Epithelial cell of proximal tubule (primary cell): ENCODE measurements at regions not wholly inside any gene's neighbourhood (a gene's known extent, or its start where the extent isn't known, plus 50 kb on each side); places are given as distances from the start of the nearest gene placed in this dataset.

Source experiments
- DNase-seq: peaks from one replicate; pipeline ENCODE4 v3.0.0-alpha.2; 2011; ENCODE audit warnings: low read depth
- H3K4me3 ChIP-seq: 2 replicates; pipeline ENCODE4 v1.5.1; 2011; ENCODE audit warnings: low read depth, mild to moderate bottlenecking, low read length
- TF ChIP-seq, protein P1 (sequence below): conservative IDR thresholded peaks from 2 replicates; pipeline ENCODE4 v1.5.1; 2012; ENCODE audit warnings: low read depth, mild to moderate bottlenecking, low read length

DNA sequence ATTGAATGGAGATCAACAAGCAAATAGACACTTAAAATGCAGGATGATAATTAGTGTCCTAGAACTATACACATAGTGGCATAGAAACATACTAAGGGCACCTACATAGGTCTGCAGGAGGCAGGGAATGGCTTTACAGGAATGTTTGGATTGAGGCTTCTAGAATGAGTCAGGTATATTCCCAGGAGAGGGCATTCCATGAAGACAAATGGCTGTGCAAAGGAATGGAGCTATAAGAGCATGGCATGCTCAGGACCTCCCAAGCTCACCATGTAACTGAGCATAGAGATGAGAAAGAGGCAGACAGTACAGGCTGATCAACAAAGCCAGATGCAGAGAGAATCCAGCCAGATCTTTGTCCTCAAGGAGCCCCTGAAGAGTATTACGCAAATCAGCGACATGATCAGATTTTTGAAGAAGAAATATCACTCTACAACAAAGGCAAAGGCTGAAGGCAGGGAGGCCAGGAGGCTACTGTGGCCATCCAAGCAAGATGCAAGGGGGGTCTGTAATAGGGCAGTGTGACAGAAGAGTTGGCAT lies 211.1 kb upstream of the MTNR1B start:
- no peak overlapping the region for H3K4me3 ChIP-seq
- TF ChIP-seq, protein P1, sequence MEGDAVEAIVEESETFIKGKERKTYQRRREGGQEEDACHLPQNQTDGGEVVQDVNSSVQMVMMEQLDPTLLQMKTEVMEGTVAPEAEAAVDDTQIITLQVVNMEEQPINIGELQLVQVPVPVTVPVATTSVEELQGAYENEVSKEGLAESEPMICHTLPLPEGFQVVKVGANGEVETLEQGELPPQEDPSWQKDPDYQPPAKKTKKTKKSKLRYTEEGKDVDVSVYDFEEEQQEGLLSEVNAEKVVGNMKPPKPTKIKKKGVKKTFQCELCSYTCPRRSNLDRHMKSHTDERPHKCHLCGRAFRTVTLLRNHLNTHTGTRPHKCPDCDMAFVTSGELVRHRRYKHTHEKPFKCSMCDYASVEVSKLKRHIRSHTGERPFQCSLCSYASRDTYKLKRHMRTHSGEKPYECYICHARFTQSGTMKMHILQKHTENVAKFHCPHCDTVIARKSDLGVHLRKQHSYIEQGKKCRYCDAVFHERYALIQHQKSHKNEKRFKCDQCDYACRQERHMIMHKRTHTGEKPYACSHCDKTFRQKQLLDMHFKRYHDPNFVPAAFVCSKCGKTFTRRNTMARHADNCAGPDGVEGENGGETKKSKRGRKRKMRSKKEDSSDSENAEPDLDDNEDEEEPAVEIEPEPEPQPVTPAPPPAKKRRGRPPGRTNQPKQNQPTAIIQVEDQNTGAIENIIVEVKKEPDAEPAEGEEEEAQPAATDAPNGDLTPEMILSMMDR: no peak
- no peak for DNase-seq

DNA sequence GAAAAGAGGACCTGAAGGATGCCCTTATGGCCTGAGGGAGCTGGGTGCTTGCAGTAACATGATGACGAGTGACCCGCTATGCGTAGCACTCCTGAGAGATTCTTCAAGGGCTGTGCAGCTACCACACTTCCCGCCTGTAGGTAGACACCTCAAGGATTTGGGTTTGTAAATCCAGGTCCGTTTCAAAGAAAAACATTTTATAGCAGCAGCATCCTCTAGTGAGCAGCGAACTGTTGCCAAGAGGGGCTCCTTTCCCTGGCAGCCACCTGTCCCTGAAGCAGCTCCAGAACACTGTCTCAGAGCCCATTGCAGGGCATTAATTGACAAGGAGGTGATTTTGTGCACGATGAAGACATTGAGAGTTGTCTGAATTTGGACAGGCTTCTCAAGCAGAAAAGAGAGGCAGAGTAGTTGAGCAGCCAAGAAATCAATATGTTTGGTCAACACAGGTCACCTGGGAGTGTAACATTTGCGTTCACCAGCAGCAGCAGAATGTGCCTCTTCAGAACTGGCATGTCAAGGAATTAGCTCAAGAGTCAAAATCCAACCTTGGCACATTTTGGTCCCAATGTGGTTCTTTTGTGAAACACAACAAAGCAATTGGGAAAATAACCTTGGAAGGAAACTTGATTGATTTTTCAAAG lies 209.8 kb upstream of the MTNR1B start:
- TF ChIP-seq, protein P1: no peak
- no peak for DNase-seq
- H3K4me3 ChIP-seq: no peak overlapping the region

DNA sequence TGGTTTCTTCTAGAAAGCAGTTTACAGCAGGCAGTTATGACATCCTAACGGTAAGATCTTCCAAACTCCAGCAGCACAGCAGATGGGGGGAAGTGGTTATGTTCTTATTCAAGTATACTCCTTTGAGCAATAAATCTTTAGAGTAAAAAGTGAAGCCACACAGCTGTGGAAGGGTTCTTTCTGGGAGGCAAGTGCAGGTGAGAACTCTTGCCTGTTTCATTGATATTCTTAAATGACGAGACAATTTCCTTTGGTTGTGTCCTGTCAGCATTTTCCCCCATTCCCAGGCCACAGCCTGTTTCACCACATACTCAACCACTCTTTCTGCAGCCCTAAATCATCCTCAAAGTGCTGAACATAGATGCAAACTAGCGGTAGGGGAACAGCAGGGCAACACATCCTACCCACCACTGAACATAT lies 207.3 kb upstream of the MTNR1B start:
- TF ChIP-seq, protein P1: no peak
- DNase-seq: no peak
- no peak overlapping the region for H3K4me3 ChIP-seq

DNA sequence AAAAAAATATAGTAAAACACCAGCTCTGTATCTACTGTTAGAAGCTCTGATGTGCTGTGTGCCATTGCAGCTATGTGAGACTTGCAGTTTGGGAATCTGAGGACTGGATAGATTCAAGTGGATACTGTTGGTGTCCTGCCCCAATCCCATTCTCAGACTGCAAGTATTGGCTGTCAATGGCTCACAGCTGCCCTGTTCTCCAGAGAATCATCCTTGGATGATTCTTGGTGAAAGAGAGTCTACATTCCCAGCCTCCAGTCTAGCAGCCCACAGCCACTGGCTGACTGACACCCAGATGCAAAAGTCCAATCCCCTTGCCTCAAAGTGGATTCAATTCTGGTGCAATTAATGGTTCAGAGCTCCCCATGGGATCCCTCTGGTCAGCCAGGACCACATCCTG lies 206.1 kb upstream of the MTNR1B start:
- no peak for DNase-seq
- TF ChIP-seq, protein P1: no peak
- H3K4me3 ChIP-seq: no peak overlapping the region

DNA sequence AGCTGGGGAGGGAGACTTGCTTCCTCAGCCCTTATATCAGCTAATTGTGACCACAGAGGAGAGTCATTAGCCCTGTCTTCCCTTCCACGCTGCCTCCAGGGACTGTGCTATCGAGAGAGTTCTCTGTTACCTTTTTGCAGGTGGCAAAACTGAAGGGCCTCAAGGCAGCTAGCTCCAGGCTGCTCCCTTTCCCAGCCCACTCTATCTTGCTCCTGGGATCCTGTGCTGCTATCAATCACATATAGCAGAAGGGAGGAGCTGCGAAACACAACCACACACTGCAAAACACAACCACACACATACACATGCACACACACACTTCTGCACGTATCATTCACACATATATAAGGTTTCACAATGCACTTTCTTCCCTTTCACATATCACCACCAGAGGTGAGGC lies 205.3 kb upstream of the MTNR1B start:
- TF ChIP-seq, protein P1: no peak
- H3K4me3 ChIP-seq: no peak overlapping the region
- DNase-seq: no peak

DNA sequence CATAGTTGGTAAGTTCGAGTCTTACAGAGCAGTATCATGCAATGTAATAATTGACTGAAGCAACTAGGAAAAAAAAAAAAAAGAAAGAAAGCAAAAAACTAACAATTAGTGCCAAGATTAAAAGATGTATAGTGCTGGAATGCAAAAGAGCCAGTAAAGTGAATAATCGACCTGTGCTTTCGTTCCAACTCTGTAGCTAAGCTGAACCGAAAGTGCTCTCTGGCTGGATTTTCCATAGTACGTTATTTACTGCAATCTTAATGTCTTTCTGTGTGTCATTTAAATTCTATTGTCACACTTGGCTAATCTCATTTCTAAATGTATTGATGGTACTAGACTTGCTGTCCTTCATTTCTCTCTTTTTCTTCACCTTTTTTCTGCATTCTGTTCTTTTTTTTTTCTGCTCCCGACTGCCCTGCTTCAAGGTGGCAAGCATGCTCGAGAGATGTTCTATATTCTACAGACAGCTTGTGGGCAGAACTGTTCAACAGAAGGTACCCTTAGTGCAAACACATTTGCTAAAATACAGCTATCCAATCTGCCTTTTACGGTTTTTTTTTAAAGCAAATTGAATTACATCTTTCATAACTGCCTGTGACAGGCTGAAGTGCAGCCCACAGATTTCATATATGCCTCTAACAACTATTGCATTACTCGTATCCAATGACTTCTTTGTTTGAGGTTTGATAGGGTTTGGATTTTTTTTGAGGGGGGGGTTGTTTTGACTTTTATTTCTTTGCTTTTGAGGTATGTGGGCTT lies 204.2 kb upstream of the MTNR1B start:
- TF ChIP-seq, protein P1: no peak
- no peak overlapping the region for H3K4me3 ChIP-seq

More for the DNA sequence above, 204.2 kb upstream of the MTNR1B start:
- no peak for DNase-seq
